HEK293 (cell line): ENCODE measurements at regions not wholly inside any gene's neighbourhood (a gene's known extent, or its start where the extent isn't known, plus 50 kb on each side); places are given as distances from the start of the nearest gene placed in this dataset.

Experiments
- CTCF ChIA-PET: fragments of 350-600 bp; formaldehyde crosslinking; extraction: SDS; loops from one replicate; lab custom pipeline; 2021; ENCODE audit warnings: antibody characterized with exemption; lab: Yijun Ruan, JAX
- POLR2A ChIA-PET: fragments of 300-600 bp; formaldehyde crosslinking; extraction: SDS; loops from one replicate; lab custom pipeline; 2020; ENCODE audit warnings: antibody characterized with exemption, inconsistent platforms; lab: Yijun Ruan, JAX
- H3K27ac ChIP-seq: fragments of 200-500 bp; sonication (Bioruptor generic); 2 replicates; pipeline ENCODE4 v1.5.1; 2014; ENCODE audit warnings: low read depth, low read length, control low read depth, inconsistent platforms; ENCODE audit errors: extremely low read depth
- H3K36me3 ChIP-seq, 2 experiments: fragments of 200-500 bp in 1 of 2; sonication (Bioruptor generic) in 1 of 2; 1 replicate in 1 of 2; 2 replicates in 1 of 2; pipeline ENCODE4 v1.5.1; 2014 to 2017; ENCODE audit warnings: inconsistent platforms in 2 of 2, low read length in 2 of 2; ENCODE audit not compliant: control insufficient read depth in 2 of 2, insufficient read depth in 1 of 2
- H3K4me1 ChIP-seq: fragments of 200-500 bp; sonication (Bioruptor generic); 2 replicates; pipeline ENCODE4 v1.5.1; 2014; ENCODE audit warnings: mild to moderate bottlenecking, low read length, inconsistent platforms; ENCODE audit not compliant: control insufficient read depth, insufficient read depth
- H3K4me3 ChIP-seq: 2 replicates; pipeline ENCODE4 v1.5.1; 2011; ENCODE audit warnings: low read depth, mild to moderate bottlenecking, control low read depth, low read length, moderate library complexity
- H3K9me3 ChIP-seq: fragments of 200-500 bp; sonication (Bioruptor generic); 2 replicates; pipeline ENCODE4 v1.5.1; 2014; ENCODE audit warnings: low read depth, low read length, inconsistent platforms; ENCODE audit not compliant: control insufficient read depth, insufficient read depth
- EGR2 ChIP-seq: fragments of 450-650 bp; formaldehyde crosslinking; IDR thresholded peaks from 2 replicates; pipeline ENCODE4 v1.5.1; 2016; ENCODE audit warnings: low read depth, missing biosample characterization, missing genetic modification characterization
- GLIS2 ChIP-seq: fragments of 450-650 bp; formaldehyde crosslinking; IDR thresholded peaks from 2 replicates; pipeline ENCODE4 v1.5.1; 2016; ENCODE audit warnings: missing biosample characterization, missing genetic modification characterization
- KLF7 ChIP-seq: fragments of 450-650 bp; formaldehyde crosslinking; IDR thresholded peaks from 2 replicates; pipeline ENCODE4 v1.5.1; 2016; ENCODE audit warnings: missing biosample characterization, missing genetic modification characterization, borderline replicate concordance
- OSR2 ChIP-seq: fragments of 450-650 bp; formaldehyde crosslinking; IDR thresholded peaks from 2 replicates; pipeline ENCODE4 v1.5.1; 2016; ENCODE audit warnings: missing biosample characterization, missing genetic modification characterization
- PRDM6 ChIP-seq: fragments of 450-650 bp; formaldehyde crosslinking; IDR thresholded peaks from 2 replicates; pipeline ENCODE4 v1.5.1; 2017; ENCODE audit warnings: missing biosample characterization, missing genetic modification characterization
- SP2 ChIP-seq: fragments of 450-650 bp; formaldehyde crosslinking; IDR thresholded peaks from 2 replicates; pipeline ENCODE4 v1.5.1; 2016; ENCODE audit warnings: missing biosample characterization, missing genetic modification characterization
- SP7 ChIP-seq: fragments of 450-650 bp; formaldehyde crosslinking; IDR thresholded peaks from 2 replicates; pipeline ENCODE4 v1.5.1; 2016; ENCODE audit warnings: missing biosample characterization, missing genetic modification characterization
- ZBTB44 ChIP-seq: fragments of 450-650 bp; IDR thresholded peaks from 2 replicates; pipeline ENCODE4 v1.5.1; 2018; ENCODE audit warnings: missing biosample characterization, mild to moderate bottlenecking, missing genetic modification characterization
- ZNF26 ChIP-seq: fragments of 450-650 bp; formaldehyde crosslinking; IDR thresholded peaks from 2 replicates; pipeline ENCODE4 v1.5.1; 2016; ENCODE audit warnings: missing biosample characterization, missing genetic modification characterization
- ZNF266 ChIP-seq: fragments of 450-650 bp; formaldehyde crosslinking; IDR thresholded peaks from 2 replicates; pipeline ENCODE4 v1.5.1; 2016; ENCODE audit warnings: missing biosample characterization, missing genetic modification characterization, low read depth
- ZNF292 ChIP-seq: fragments of 450-650 bp; formaldehyde crosslinking; IDR thresholded peaks from 2 replicates; pipeline ENCODE4 v1.5.1; 2016; ENCODE audit warnings: low read depth, missing biosample characterization, missing genetic modification characterization, borderline replicate concordance
- ZNF366 ChIP-seq: fragments of 450-650 bp; formaldehyde crosslinking; conservative IDR thresholded peaks from 2 replicates; pipeline ENCODE4 v1.5.1; 2016; ENCODE audit warnings: missing biosample characterization, missing genetic modification characterization
- ZNF558 ChIP-seq: fragments of 450-650 bp; formaldehyde crosslinking; IDR thresholded peaks from 2 replicates; pipeline ENCODE4 v1.5.1; 2016; ENCODE audit warnings: missing biosample characterization, missing genetic modification characterization
- ZNF580 ChIP-seq: fragments of 450-650 bp; formaldehyde crosslinking; IDR thresholded peaks from 2 replicates; pipeline ENCODE4 v1.5.1; 2016; ENCODE audit warnings: missing biosample characterization, missing genetic modification characterization
- ZNF624 ChIP-seq: fragments of 450-650 bp; formaldehyde crosslinking; IDR thresholded peaks from 2 replicates; pipeline ENCODE4 v1.5.1; 2017; ENCODE audit warnings: missing biosample characterization, missing genetic modification characterization
- ZNF777 ChIP-seq: fragments of 450-650 bp; formaldehyde crosslinking; IDR thresholded peaks from 2 replicates; pipeline ENCODE4 v1.5.1; 2017; ENCODE audit warnings: missing biosample characterization, missing genetic modification characterization, borderline replicate concordance
- ZNF843 ChIP-seq: fragments of 450-650 bp; formaldehyde crosslinking; IDR thresholded peaks from 2 replicates; pipeline ENCODE4 v1.5.1; 2016; ENCODE audit warnings: missing biosample characterization, missing genetic modification characterization
- TF ChIP-seq, protein P1 (sequence below): fragments of 450-650 bp; formaldehyde crosslinking; IDR thresholded peaks from 2 replicates; pipeline ENCODE4 v1.5.1; 2016; ENCODE audit warnings: missing biosample characterization, missing genetic modification characterization, low read depth
- TF ChIP-seq, protein P2 (sequence below): fragments of 450-650 bp; formaldehyde crosslinking; IDR thresholded peaks from 2 replicates; pipeline ENCODE4 v1.5.1; 2016; ENCODE audit warnings: missing biosample characterization, missing genetic modification characterization

DNA sequence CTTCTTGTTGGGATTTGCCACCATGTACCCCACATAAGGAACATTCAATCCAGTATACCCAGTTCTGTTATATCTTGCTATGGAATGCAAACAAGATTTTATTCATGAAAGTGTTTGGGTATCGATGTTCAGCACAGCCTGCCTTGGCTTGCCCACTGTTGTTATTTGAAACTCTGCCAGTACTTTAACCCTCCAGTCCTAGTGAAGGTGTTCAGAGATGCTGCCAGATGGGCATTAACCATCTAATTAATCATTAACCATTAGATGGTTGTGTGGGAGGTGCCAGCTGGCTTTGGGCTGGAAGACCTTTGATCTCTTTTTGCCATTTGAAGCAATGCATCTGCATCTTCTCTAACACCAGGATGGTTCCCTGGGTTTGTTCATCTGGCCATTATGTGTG is 363.0 kb downstream of the SH2D4B start:
- H3K27ac ChIP-seq, result no peak overlapping the region

More for the DNA sequence above, 363.0 kb downstream of the SH2D4B start:
- no peak for TF ChIP-seq SP2 (tag by site-specific recombination)
- no peak for TF ChIP-seq ZNF26 (tag by site-specific recombination)
- no peak for TF ChIP-seq ZNF580 (tag by site-specific recombination)
- no peak for TF ChIP-seq ZNF624 (tag by site-specific recombination)
- TF ChIP-seq, protein P1, sequence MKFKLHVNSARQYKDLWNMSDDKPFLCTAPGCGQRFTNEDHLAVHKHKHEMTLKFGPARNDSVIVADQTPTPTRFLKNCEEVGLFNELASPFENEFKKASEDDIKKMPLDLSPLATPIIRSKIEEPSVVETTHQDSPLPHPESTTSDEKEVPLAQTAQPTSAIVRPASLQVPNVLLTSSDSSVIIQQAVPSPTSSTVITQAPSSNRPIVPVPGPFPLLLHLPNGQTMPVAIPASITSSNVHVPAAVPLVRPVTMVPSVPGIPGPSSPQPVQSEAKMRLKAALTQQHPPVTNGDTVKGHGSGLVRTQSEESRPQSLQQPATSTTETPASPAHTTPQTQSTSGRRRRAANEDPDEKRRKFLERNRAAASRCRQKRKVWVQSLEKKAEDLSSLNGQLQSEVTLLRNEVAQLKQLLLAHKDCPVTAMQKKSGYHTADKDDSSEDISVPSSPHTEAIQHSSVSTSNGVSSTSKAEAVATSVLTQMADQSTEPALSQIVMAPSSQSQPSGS (tag by site-specific recombination), result no peak
- TF ChIP-seq ZBTB44 (tag by site-specific recombination), result no peak
- no peak for TF ChIP-seq SP7
- TF ChIP-seq KLF7 (tag by site-specific recombination), result no peak
- no peak for TF ChIP-seq ZNF558
- no peak for TF ChIP-seq OSR2
- no peak for TF ChIP-seq ZNF843 (tag by site-specific recombination)
- no peak for TF ChIP-seq EGR2 (tag by site-specific recombination)
- TF ChIP-seq ZNF292 (tag by site-specific recombination), result no peak
- no peak for TF ChIP-seq ZNF366 (tag by site-specific recombination)
- TF ChIP-seq ZNF777 (tag by site-specific recombination), result no peak
- no peak for TF ChIP-seq PRDM6 (tag by site-specific recombination)
- TF ChIP-seq, protein P2, sequence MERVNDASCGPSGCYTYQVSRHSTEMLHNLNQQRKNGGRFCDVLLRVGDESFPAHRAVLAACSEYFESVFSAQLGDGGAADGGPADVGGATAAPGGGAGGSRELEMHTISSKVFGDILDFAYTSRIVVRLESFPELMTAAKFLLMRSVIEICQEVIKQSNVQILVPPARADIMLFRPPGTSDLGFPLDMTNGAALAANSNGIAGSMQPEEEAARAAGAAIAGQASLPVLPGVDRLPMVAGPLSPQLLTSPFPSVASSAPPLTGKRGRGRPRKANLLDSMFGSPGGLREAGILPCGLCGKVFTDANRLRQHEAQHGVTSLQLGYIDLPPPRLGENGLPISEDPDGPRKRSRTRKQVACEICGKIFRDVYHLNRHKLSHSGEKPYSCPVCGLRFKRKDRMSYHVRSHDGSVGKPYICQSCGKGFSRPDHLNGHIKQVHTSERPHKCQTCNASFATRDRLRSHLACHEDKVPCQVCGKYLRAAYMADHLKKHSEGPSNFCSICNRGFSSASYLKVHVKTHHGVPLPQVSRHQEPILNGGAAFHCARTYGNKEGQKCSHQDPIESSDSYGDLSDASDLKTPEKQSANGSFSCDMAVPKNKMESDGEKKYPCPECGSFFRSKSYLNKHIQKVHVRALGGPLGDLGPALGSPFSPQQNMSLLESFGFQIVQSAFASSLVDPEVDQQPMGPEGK, result no peak
- TF ChIP-seq ZNF266, result no peak
- TF ChIP-seq GLIS2 (tag by site-specific recombination), result no peak
- Histone ChIP-seq H3K4me1 (no peaks in the 10 kb centered on the region), H3K36me3 (no peaks in the 10 kb centered on the region), H3K9me3 (no peaks in the 10 kb centered on the region), H3K4me3 (no peak overlapping the region)
- POLR2A ChIA-PET, result no interaction called here
- CTCF ChIA-PET, result no interaction called here
